ENCODE measurements at regions not wholly inside any gene's neighbourhood (a gene's known extent, or its start where the extent isn't known, plus 50 kb on each side); places are given as distances from the start of the nearest gene placed in this dataset.

- Mint-ChIP-seq H3K4me1 (peaks cover 33 to 35% of the 10 kb centered on the region in 2 experiments), H3K4me3 (no peak overlapping the region), H3K36me3 (ENCODE audit: insufficient read depth in 1 of 3, low read depth in 3 of 3) (peaks cover 0 to 4% (median 3%) of the 10 kb centered on the region in 3 experiments; a peak in 1 of 7 replicates), H3K27me3 (ENCODE audit: low read depth) (no peaks in the 10 kb centered on the region), H3K27ac (no peak overlapping the region), H3K9me3 (no peaks in the 10 kb centered on the region)
- Histone ChIP-seq H2BK20ac (ENCODE audit: low read depth, low read length, poor library complexity, severe bottlenecking) (no peak overlapping the region), H3K9ac (ENCODE audit: extremely low read depth, insufficient read length, low read length) (no peak overlapping the region), H3K18ac (ENCODE audit: insufficient read length, low read depth, low read length) (no peak overlapping the region), H4K5ac (ENCODE audit: insufficient read length, low read depth, low read length) (no peak overlapping the region), H3K56ac (ENCODE audit: insufficient read length, low read depth, low read length) (no peak overlapping the region), H2AK5ac (ENCODE audit: insufficient read length, low read length) (no peak overlapping the region), H2BK5ac (ENCODE audit: insufficient read length, low read length) (no peak overlapping the region), H3K9me3 (ENCODE audit: control insufficient read depth, low read depth, low read length) (no peaks in the 10 kb centered on the region), H2AFZ (ENCODE audit: low read length) (no peak overlapping the region), H2BK12ac (ENCODE audit: insufficient read length, low read depth, low read length) (no peak overlapping the region), H4K8ac (replicated peaks; ENCODE audit: insufficient read length, low read depth, low read length) (no peak overlapping the region), H3K4me1 (ENCODE audit: insufficient read depth, low read length) (no peaks in the 10 kb centered on the region), H3T11ph (ENCODE audit: low read length) (no peak overlapping the region), H4K20me1 (ENCODE audit: control insufficient read depth, insufficient read depth, insufficient read length) (no peaks in the 10 kb centered on the region), H2BK120ac (ENCODE audit: low read depth, low read length, poor library complexity, severe bottlenecking) (no peak overlapping the region), H3K27ac (ENCODE audit: insufficient read length, low read depth, low read length) (no peak overlapping the region), H3K14ac (ENCODE audit: insufficient read depth, low read length) (no peak overlapping the region), H3K27me3 (ENCODE audit: insufficient read depth, low read length) (no peaks in the 10 kb centered on the region), H3K4me2 (ENCODE audit: insufficient read depth, insufficient read length, low read length) (no peak overlapping the region), H3K79me1 (ENCODE audit: insufficient read depth, low read depth, low read length, poor library complexity, severe bottlenecking) (no peaks in the 10 kb centered on the region), H2BK15ac (ENCODE audit: low read depth, low read length) (no peak overlapping the region), H3K23ac (ENCODE audit: insufficient read length, low read depth, low read length) (no peak overlapping the region), H4K91ac (ENCODE audit: insufficient read length, low read depth, low read length) (no peak overlapping the region), H3K79me2 (ENCODE audit: insufficient read depth, low read length) (no peaks in the 10 kb centered on the region), H3K4ac (ENCODE audit: low read depth, low read length) (no peak overlapping the region), H3K23me2 (ENCODE audit: insufficient read length, low read depth, low read length, poor library complexity, severe bottlenecking) (no peaks in the 10 kb centered on the region)
- DNase-seq = no peak
- TF ChIP-seq CTCF (conservative IDR thresholded peaks at IDR 0.05) = no peak
- no CpG with 5 or more reads among the region's 3 CpGs for WGBS (ENCODE audit: extremely low coverage, insufficient read length, low lambda C conversion rate)
Observed at GRCh38 chr13:50408068-50408467, 392.8 kb downstream of the KCNRG start.

Measured in H9 (cell line).